HG03378 (cell line): ENCODE measurements at regions not wholly inside any gene's neighbourhood (a gene's known extent, or its start where the extent isn't known, plus 50 kb on each side); places are given as distances from the start of the nearest gene placed in this dataset.

Experiments
- ATAC-seq: cut with Tn5 transposase; IDR thresholded peaks from one replicate; pipeline ENCODE4 v1.9.1; 2021; ENCODE audit warnings: mild to moderate bottlenecking, moderate library complexity; ENCODE audit not compliant: unreplicated experiment

DNA sequence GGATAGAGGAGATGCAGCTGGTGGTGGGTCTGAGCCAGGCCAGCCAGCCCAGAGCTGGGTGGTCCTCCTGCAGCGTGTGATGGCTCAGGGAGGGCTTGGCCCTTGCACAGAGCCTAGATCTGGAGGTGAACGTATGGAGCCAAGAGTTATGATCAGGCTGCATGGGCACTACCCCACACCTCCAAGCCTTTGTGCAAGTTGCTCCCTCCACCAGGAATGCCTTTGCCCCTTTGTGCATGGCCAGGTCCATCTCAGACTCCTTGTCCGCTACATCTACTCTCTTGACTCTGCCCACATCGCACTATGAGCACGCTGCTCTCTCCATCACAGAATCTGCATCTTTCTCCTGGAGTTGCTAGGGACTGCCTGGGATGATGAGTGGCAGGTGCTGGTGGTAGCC, 895.7 kb downstream of the TBC1D22A start:
- ATAC-seq, result no peak

DNA sequence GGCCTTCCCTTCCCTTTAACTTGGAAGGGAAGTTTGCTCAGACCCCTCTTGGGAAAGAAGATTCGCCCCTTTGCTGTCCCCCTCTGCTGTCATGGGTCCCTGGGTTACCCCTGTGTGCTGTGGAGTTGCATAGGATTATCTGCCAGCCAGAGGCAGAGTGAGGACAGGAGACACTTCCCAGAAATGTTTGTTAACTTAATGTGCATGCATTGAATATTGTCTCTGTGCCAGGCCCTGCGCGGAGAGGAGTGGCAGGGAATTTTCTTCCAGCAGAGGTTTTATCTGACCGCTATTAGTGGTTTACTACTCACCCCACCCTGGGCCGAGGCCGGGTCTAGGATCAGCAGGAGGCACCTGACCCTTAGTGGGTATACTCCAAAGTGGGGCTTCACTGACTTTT, 894.8 kb downstream of the TBC1D22A start:
- ATAC-seq, result no peak

DNA sequence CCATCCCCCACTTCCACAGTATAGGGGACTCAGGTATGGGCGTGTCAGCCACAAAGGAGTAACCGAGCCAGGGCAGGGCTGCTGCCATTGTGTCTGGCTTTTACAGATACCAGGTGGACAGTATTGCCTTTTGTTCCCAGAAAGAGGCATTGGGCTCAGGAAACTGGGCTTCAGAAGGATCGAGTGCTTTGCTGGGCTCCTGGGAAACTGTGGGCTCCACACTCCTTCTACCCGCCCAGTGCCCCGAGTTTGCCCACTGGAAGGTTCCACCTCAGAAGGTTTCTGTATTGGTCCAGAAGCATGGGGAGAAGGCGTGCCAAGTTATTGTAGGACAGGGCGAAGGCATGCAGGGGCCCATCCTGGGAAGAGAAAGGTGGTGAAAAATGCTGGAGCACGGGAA, 894.4 kb downstream of the TBC1D22A start:
- no peak for ATAC-seq

DNA sequence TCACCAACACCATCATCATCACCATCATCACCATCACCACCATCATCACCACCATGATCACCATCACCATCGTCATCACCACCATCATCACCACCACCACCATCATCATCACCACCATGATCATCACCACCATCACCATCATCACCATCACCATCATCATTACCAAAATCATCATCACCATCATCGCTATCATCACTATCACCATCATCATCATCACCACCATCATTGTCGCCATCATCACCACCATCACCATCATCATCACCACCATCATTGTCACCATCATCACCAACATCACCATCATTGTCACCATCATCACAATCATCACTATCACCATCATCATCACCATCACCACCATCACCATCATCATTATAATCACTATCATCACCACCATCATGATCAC, 893.5 kb downstream of the TBC1D22A start:
- ATAC-seq, result no peak

DNA sequence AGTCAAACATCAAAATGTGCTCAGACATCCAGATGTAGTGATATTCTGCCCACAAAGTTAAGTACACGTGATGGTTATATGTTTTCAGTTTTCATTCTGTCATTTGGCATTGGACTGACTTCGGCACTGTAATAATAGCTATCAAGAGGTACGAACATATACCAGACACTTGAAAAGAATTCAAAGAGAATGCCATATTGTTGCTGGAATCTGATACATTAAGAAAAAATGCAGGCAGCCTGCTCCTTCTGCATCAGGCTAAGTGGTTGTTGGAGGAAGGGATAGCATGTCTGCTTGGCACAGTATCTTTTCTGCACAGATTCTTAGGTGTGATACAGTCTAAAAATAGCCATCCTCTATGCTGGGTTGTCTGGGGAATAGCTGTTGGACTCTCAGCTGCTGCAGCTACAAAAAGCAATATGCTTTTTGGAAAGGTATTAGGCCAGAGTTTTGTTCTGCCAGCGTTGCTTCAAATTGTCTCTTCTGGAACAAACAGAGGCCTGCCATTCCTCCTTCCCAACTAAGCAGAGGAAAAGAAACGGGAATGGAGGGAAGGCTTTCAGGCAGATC, 892.6 kb downstream of the TBC1D22A start:
- ATAC-seq, result no peak

DNA sequence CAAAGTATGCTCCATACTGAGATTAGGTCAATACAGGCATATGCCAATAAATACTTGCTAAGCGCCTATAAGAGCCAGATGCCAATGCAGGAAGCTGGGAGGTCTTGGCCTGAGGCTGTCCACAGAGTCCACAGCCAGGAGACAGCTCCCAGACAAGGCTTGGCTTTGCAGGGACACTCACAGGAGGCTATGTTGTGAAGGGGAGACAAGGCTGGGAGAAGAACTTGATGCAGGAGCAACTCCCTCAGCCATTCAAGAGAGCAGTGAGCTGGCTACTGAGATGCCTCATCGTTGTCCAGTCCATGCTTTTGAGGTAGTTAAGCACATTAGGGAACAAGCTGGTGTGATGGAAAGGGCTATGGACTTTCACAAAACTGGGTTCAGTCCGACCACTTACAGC, 891.5 kb downstream of the TBC1D22A start:
- ATAC-seq, result no peak

DNA sequence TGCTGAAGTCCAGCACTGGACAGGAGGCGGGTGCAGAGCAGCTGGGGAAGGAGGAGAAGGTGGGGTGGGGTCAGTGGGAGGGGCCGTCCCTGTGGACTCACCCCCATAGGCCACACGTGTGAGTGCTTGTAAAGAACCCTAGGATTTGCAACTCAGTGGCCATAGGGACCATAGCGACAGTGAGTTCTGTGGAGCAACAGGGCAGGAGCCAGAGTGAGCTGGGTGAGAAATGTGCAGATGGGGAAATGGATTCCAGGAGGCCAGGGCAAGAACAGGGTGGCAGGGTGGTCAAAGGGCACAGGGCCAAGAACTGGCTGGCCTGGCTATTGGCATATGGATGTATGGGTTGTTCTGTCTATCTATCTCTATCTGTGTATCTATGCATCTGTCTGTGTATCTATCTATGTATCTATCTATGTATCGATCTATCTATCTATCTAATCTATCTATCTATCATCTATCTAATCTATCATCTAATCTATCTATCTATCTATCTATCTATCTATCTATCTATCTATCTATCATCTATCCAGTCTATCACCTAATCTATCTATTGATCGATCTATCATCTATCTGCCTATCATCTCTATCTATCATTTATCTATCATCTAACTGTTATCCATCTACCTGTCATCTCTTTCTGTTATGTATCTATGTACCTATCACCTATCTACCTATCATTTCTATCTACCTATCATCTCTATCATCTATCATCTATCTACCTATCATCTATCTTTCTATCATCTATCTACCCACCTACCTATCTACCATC, 889.0 kb downstream of the TBC1D22A start:
- no peak for ATAC-seq

DNA sequence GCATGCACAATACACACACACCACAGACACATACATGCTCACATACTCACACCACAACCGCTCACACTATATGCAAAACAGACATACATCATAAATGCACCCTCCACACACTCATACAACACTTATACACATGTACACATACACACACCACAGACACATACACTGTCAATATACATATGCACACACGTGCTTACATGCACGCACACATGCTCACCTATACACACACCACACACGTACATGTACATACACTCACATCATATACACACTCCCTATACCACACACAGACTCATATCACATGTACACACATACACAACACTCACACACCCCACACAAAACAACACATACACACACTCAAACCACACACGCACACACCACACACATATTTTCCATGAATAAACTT, 885.3 kb downstream of the TBC1D22A start:
- no peak for ATAC-seq

DNA sequence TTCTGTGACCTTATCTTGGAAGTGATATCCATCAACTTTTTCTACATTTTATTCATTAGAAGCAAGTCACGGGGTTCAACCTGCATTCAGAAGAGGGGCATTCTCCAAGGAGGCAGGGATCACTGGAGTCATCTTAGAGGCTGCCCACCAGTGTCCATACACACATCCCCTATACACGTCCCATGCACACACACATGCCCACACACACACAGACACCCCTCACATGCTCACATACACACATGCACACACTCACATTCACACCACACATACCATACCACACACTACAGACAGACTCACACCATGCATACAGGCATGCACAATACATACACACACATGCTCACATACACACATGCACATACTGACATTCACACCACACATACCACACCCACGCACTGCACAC, 884.7 kb downstream of the TBC1D22A start:
- ATAC-seq, result no peak

DNA sequence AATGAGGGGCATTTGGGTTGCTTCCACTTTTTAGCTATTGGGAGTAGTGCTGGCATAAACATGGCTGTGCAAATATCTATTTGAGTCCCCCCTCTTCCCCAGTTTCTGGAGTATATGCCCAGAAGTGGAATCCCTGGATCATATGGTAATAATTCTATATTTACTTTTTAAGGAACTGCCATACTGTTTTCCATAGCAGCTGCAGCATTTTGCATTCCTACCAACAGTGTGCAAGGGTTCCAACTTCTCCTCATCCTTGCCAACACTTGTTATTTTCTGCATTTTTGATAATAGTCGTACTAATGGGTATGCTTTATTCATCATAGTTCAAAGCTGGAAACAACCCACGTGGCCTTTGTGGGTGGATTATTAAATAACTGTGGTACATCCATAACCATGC, 883.5 kb downstream of the TBC1D22A start:
- no peak for ATAC-seq

DNA sequence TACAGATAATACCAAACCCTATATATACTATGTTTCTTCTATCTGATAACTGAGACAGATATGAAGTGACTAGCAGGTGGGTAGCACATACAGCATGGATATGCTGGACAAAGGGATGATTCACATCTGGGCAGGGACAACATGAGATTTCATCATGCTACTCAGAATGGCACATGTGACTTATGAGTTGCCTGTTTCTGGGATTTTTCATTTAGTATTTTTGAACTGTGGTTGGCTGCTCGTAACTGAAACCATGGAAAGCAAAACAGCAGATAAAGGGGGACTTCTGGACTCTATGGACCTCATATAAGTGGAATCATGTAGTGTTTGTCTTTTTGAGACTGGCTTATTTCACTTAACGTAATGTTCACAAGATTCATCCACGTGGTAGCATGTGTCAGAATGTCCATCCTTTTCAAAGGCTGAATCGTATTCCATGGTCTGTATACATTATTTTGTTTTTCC, 883.0 kb downstream of the TBC1D22A start:
- no peak for ATAC-seq

DNA sequence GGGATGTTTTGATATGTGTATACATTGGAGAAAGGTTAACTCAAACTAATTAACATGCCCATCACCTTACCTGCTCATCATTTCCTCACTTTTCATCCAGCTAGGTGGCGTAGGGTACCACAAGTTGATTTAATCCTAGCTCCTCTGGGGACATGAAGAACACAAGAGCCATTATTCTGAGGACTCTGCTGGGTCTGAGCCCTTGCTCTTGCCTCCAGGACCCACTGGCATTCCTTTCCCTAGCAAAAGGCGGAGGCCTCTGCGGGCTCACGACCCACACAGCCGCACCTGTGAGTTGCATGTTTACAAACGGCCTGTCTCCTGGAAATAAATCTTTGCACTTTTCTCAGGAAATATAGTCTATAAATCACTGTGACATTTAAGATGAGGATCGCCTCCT, 871.9 kb downstream of the TBC1D22A start:
- ATAC-seq, result no peak

DNA sequence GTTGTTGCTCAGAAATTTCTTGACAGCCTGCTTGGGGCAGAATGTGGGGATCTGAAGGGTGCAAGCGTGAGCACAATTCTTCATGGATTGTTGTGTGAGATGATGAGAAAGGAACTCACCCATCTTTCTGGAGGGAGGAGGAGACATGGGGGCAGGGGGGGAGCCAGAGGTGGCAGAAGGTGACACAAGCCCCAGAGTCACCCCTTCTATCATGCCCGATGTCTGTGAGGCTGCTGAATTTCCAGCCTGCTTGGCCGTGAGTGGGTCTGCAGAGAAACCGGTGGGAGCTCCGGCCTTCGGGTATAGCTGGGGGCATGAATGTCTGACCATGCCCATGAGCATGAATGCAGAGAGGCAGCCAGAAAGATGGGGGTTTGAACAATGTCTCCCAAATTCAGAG, 870.7 kb downstream of the TBC1D22A start:
- no peak for ATAC-seq

DNA sequence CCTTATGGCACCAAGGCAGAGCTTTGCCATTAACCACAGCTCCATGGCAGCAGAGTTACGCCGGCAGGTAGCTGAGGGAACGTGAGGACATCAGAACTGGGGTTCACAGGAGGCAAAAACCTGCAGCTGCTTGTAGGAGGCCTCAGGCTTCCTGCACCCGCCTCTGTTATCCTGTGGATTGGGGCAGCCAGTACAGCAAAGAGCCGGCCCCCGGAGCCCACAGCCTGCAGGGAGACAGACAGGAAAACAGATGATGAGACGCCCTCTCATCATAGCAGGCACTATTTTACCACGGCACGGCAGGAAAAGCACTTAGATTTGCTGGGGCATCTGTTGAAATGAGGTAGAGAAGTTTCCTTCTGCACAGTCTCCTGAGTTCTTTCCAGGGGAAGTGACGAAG, 870.3 kb downstream of the TBC1D22A start:
- ATAC-seq, result no peak

DNA sequence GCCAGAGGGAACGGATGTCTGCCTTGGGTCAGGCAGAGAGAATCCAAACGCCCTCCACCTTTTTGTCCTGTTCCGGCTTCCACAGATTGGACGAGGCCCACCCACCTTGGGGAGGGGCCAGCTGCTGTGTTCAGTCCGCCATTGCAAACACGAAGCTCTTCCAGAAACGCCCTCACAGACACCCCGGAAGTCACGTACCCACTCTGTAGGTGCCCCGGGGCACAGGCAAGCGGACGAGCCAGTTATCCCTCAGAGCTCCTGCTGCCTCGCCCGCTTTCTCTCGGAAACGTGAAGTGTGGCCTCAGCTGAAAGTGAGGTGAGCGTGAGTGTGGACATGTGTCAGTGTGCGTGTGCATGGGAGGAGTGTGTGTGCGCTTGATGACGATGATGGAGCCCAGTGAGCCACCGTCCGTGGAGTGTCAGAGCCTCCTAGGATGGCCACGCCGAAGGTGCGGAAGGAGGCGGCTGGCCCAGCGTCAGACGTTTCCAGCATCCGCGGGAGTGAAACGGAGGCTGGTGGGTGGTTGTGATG, 869.2 kb downstream of the TBC1D22A start:
- ATAC-seq, result no peak

DNA sequence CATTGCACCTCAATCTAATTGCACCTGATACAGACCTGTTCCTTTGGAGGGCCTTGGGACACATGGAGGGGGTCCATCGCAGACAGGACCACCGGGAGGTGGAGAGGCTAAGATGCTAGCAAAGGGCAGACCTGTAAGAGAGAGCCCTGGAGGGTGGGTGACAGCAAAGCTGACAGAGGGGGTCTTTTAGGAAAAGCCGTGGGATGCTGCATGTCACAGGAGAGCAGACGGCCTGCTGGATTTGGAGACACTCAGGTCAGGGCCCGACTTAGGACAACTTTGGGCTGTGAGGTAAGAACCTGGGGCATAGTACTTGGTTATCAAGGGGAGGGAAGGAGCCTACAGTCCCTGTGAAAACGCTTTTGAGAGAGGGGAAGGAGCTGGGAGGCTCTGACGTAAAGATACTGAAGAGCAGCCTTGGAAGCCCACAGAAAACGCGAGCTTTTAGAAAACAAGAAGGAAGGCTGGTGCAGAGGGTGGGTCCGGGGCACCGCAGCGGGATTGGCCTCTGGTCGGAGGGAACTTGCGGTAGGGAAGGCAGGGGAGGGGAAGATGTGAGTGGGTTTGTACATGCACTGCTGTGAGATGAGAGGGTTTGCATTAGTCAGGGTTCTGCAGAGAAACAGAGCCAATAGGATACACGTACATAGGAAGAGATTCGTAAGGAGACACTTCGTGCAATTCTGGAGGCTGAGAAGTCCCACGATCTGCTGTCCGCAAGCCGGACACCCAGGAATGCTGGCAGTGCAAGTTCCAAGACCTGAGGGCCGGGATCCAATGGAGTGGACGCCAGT, 868.5 kb downstream of the TBC1D22A start:
- no peak for ATAC-seq

DNA sequence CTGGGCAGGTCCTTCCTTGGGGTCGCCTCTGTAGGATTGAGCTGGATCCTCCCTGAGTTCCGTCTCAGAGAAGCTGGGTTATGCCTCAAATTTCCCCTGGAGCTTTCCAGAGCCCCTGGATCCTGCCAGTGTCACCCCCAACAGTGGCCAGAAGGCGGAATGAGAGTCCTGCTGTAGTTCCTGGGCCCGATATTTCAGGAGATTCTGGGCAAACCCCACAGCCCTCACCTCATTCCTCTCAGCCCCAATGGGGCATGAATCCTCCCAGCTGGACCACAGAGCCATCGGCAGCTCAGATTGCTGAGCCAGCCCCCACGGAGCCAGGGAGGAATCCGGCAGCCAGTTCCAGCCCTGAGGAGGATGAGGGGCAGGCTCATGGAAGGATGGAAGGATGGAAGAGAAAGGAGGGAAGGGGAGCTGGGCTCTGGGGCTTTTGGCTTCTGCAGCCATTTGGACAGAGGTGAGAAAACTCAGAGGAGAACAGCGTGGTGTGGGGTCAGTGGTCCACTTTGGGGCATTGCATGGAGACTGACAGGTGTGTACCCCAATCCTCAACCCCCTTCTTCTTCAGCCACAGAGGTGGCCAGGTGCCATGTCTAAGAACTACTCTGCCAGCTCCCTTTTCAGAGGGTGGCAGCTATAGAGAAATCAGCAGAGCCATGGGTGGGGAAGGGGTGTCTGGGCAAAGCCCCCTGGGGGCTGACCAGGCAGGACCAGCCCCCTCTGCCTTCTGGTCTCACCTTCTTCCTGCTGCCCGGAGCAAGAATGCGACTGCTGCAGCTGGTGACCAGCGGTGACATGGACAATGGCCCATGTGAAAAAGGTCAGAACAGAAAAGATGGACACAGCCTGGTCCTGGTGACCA, 867.6 kb downstream of the TBC1D22A start:
- ATAC-seq, result no peak

DNA sequence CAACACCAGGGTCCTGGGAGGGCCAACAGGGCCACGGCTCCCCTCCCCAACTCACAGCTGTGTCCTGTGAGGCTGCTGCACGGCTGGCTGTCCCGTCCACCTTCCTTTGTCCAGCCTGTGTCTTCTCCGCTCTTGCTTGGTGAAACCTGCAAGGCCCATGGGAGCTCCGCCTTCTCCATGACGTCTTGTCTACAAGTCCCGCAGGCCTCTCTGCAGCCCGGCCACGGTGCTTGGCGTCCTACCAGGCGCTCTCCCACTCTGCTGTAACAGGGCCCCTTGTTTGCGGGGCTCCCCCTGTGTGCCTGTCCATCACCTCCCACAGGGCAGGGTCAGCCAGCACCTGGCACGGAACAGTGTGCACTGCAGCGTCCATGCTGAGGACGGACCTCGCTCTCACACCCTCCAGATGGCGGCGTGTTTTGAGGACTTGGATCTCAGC, 866.8 kb downstream of the TBC1D22A start:
- ATAC-seq, result no peak

DNA sequence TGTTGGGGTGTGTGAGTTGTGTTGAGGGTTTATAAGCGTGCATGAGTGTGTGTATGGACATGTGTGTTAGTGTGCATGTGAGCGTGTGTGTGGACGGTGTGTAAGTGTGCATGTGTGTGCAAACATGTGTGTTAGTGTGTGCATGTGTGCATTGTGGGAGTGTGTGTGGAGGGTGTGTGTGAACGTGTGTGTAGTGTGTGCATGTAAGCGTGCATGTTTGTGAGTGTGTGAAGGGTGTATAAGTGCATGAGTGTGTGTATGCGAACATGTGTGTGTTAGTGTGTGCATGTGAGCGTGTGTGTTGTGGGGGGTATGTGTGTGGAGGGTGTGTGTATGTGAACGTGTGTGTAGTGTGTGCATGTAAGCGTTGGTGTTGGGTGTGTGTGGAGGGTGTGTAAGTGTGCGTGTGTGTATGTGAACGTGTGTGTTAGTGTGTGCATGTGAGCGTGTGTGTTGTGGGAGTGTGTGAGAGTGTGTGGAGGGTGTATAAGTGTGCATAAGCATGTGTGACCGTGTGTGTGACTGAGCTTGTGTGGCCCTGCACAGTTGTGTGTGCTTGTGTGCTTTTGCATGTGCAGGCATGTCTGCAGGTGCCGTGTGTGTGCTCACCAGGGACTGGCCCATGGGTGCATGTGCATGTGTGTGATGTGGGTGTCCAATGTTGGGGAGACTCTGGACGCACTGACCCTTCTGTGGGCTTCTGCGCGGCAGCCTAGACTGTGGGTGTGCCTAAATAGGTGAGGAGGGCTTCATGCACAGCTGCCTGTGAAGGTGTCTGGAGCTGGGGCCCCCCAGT, 866.2 kb downstream of the TBC1D22A start:
- ATAC-seq, result no peak
